Spleen (tissue), 11 donors: ENCODE measurements at regions not wholly inside any gene's neighbourhood (a gene's known extent, or its start where the extent isn't known, plus 50 kb on each side); places are given as distances from the start of the nearest gene placed in this dataset.

ENCODE experiments used
- DNase-seq: peaks from one replicate; pipeline ENCODE4 v3.0.0-alpha.2; 2020
- H3K27ac ChIP-seq, 8 donors: fragments of 200-600 bp; sonication (generic) in 7 of 8; 1 replicate in 4 of 8; 2 replicates in 4 of 8; pipeline versions ENCODE4 v1.5.0 to v1.8.0; 2016 to 2021; ENCODE audit warnings: inconsistent platforms in 4 of 8, mild to moderate bottlenecking in 4 of 8, moderate library complexity in 1 of 8
- H3K27me3 ChIP-seq, 7 donors: fragments of 200-600 bp; sonication (generic) in 6 of 7; replicated peaks in 1 of 7; 1 replicate in 4 of 7; 2 replicates in 3 of 7; pipeline versions ENCODE4 v1.5.0 to v1.8.0; 2016 to 2021; ENCODE audit warnings: inconsistent platforms in 3 of 7, mild to moderate bottlenecking in 1 of 7
- H3K36me3 ChIP-seq, 6 donors: fragments of 200-600 bp; sonication (generic) in 5 of 6; 1 replicate in 4 of 6; 2 replicates in 2 of 6; pipeline versions ENCODE4 v1.5.0 to v1.8.0; 2016 to 2021; ENCODE audit warnings: inconsistent platforms in 2 of 6
- H3K4me1 ChIP-seq, 6 donors: fragments of 200-600 bp; sonication (generic) in 5 of 6; 1 replicate in 3 of 6; 2 replicates in 3 of 6; pipeline versions ENCODE4 v1.5.0 to v1.8.0; 2016 to 2021; ENCODE audit warnings: inconsistent platforms in 3 of 6
- H3K4me3 ChIP-seq, 8 donors: fragments of 200-600 bp; sonication (generic) in 7 of 8; 1 replicate in 4 of 8; 2 replicates in 4 of 8; pipeline versions ENCODE4 v1.5.0 to v1.8.0; 2016 to 2021; ENCODE audit warnings: inconsistent platforms in 4 of 8, mild to moderate bottlenecking in 4 of 8, moderate library complexity in 2 of 8
- H3K9me3 ChIP-seq, 8 donors: fragments of 200-600 bp; sonication (generic) in 7 of 8; 1 replicate in 4 of 8; 2 replicates in 4 of 8; pipeline versions ENCODE4 v1.5.0 to v1.8.0; 2016 to 2021; ENCODE audit warnings: inconsistent platforms in 4 of 8
- CTCF ChIP-seq, 11 experiments: fragments of 200-600 bp in 7 of 11; fragments of 450-650 bp in 4 of 11; sonication (generic) in 4 of 11; IDR thresholded peaks in 8 of 11; conservative IDR thresholded peaks in 3 of 11; 1 replicate in 7 of 11; 2 replicates in 4 of 11; pipeline versions ENCODE4 v1.4.0 to v1.8.0; 2016 to 2021; ENCODE audit warnings: antibody characterized with exemption in 11 of 11, inconsistent platforms in 4 of 11, mild to moderate bottlenecking in 1 of 11
- POLR2A ChIP-seq, 3 donors: fragments of 450-650 bp; IDR thresholded peaks; one replicate each; pipeline ENCODE4 v1.5.1; 2017; ENCODE audit warnings: antibody characterized with exemption in 3 of 3, mild to moderate bottlenecking in 1 of 3
- POLR2AphosphoS5 ChIP-seq, 3 donors: sonication (generic); formaldehyde crosslinking; IDR thresholded peaks; one replicate each; pipeline ENCODE4 v1.5.1; 2017; ENCODE audit warnings: antibody characterized with exemption in 3 of 3
- WGBS, 5 donors: extraction: QIAGEN DNeasy Blood & Tissue Kit in 3 of 5; methylation state at CpG; one replicate each; pipeline versions ENCODE4 v1.1.5 to v1.1.7; 2013 to 2018; 5-methylcytosine and 5-hydroxymethylcytosine counted together
- intact Hi-C: fragments of 100-400 bp; cut with DNase I; formaldehyde crosslinking; loops from one replicate; pipeline ENCODE4 v1.15.0; 2023; ENCODE audit warnings: low total_unique reads
- donor health status: healthy with polysubstance abuse.
- donor health status: DM: no; HTN: no; CAD: no; lungs with moderate emphysema.
- donor health status: DM: no; HTN: no; CAD: no.
- donor health status: Bipolar disorder and iron deficiency.
- donor health status: healthy.
- donor health status: DM: no; HTN: no; CAD: no.
- donor health status: DM: yes; HTN: yes; CAD: no.

- Histone ChIP-seq H3K27ac (no peak overlapping the region), H3K4me3 (no peak overlapping the region), H3K9me3 (no peaks in the 10 kb centered on the region), H3K36me3 (no peaks in the 10 kb centered on the region), H3K4me1 (no peaks in the 10 kb centered on the region), H3K27me3 (no peaks in the 10 kb centered on the region)
- intact Hi-C loops, result no loop called here
- 60 to 78% (median 63%) methylated on average over 4 of the region's 4 CpGs for WGBS, 5 donors
- TF ChIP-seq POLR2AphosphoS5 (IDR thresholded peaks at IDR 0.05), result no peak
- no peak for TF ChIP-seq CTCF (IDR thresholded peaks at IDR 0.05 in 8 of 11, conservative IDR thresholded peaks at IDR 0.05 in 3 of 11)
- TF ChIP-seq POLR2A (IDR thresholded peaks at IDR 0.05), result no peak
- no peak for DNase-seq
Measured at GRCh38 chr3:31172336-31172735, 277.9 kb upstream of the GADL1 start.

GRCh38 chr3:31173118-31173718 lies 278.8 kb upstream of the GADL1 start:
- Histone ChIP-seq H3K9me3 (no peaks in the 10 kb centered on the region), H3K27ac (no peak overlapping the region), H3K36me3 (no peaks in the 10 kb centered on the region), H3K4me3 (no peak overlapping the region), H3K27me3 (no peaks in the 10 kb centered on the region), H3K4me1 (peaks cover 0 to 1% (median 0%) of the 10 kb centered on the region in 6 donors)
- WGBS, 5 donors, result 75 to 91% (median 80%) methylated on average over 1 of the region's 1 CpG
- intact Hi-C loops, result no loop called here
- no peak for TF ChIP-seq CTCF (IDR thresholded peaks at IDR 0.05 in 8 of 11, conservative IDR thresholded peaks at IDR 0.05 in 3 of 11)
- TF ChIP-seq POLR2A (IDR thresholded peaks at IDR 0.05), result no peak
- TF ChIP-seq POLR2AphosphoS5 (IDR thresholded peaks at IDR 0.05), result no peak
- DNase-seq, result no peak

GRCh38 chr3:31174079-31174478 lies 279.6 kb upstream of the GADL1 start:
- Histone ChIP-seq H3K4me1 (peaks cover 0 to 6% (median 0%) of the 10 kb centered on the region in 6 donors), H3K27me3 (no peaks in the 10 kb centered on the region), H3K4me3 (no peak overlapping the region), H3K9me3 (no peaks in the 10 kb centered on the region), H3K27ac (no peak overlapping the region), H3K36me3 (no peaks in the 10 kb centered on the region)
- no peak for DNase-seq
- 59 to 89% (median 70%) methylated on average over 3 of the region's 3 CpGs for WGBS, 5 donors
- TF ChIP-seq POLR2A (IDR thresholded peaks at IDR 0.05) (no peak), POLR2AphosphoS5 (IDR thresholded peaks at IDR 0.05) (no peak), CTCF (IDR thresholded peaks at IDR 0.05 in 8 of 11, conservative IDR thresholded peaks at IDR 0.05 in 3 of 11) (no peak)
- intact Hi-C loops, result no loop called here

- TF ChIP-seq CTCF (IDR thresholded peaks at IDR 0.05 in 8 of 11, conservative IDR thresholded peaks at IDR 0.05 in 3 of 11), result no peak
- no peak for TF ChIP-seq POLR2A (IDR thresholded peaks at IDR 0.05)
- no peak for TF ChIP-seq POLR2AphosphoS5 (IDR thresholded peaks at IDR 0.05)
- Histone ChIP-seq H3K27ac (no peak overlapping the region), H3K4me1 (peaks cover 0 to 6% (median 0%) of the 10 kb centered on the region in 6 donors), H3K4me3 (no peak overlapping the region), H3K36me3 (no peaks in the 10 kb centered on the region), H3K27me3 (no peaks in the 10 kb centered on the region), H3K9me3 (no peaks in the 10 kb centered on the region)
- 91 to 97% (median 95%) methylated on average over 3 of the region's 3 CpGs for WGBS, 5 donors
- no peak for DNase-seq
- intact Hi-C loops, result no loop called here
Measured at GRCh38 chr3:31176045-31176444, 281.6 kb upstream of the GADL1 start.
